HEK293T (cell line): ENCODE measurements at regions not wholly inside any gene's neighbourhood (a gene's known extent, or its start where the extent isn't known, plus 50 kb on each side); places are given as distances from the start of the nearest gene placed in this dataset.
"Not testable (repeated sequence)": the region's sequence is repeated elsewhere in the genome, so short reads cannot be mapped to it uniquely, and the experiment has no call there.

Experiments used
- CTCF ChIA-PET: fragments of 350-600 bp; formaldehyde crosslinking; extraction: SDS; loops from one replicate; lab custom pipeline; 2021; ENCODE audit warnings: antibody characterized with exemption, inconsistent platforms; lab: Yijun Ruan, JAX
- POLR2A ChIA-PET: fragments of 350-600 bp; formaldehyde crosslinking; extraction: SDS; loops from one replicate; lab custom pipeline; 2020; ENCODE audit warnings: antibody characterized with exemption, inconsistent platforms; lab: Yijun Ruan, JAX
- DNase-seq: peaks from one replicate; pipeline ENCODE4 v3.0.0; 2012; ENCODE audit warnings: mixed read lengths; ENCODE audit errors: extremely low spot score
- ARNT ChIP-seq: fragments of 450-650 bp; IDR thresholded peaks from 2 replicates; pipeline ENCODE4 v1.6.1; 2017; ENCODE audit warnings: mild to moderate bottlenecking
- BHLHE40 ChIP-seq: fragments of 450-650 bp; IDR thresholded peaks from 2 replicates; pipeline ENCODE4 v1.6.1; 2016; ENCODE audit warnings: mild to moderate bottlenecking, moderate library complexity, borderline replicate concordance
- CTBP1 ChIP-seq: fragments of 450-650 bp; IDR thresholded peaks from 2 replicates; pipeline ENCODE4 v1.6.1; 2016; ENCODE audit warnings: borderline replicate concordance
- ELF4 ChIP-seq: fragments of 450-650 bp; IDR thresholded peaks from 2 replicates; pipeline ENCODE4 v1.6.1; 2017; ENCODE audit warnings: antibody characterized with exemption
- FOXA1 ChIP-seq: fragments of 450-650 bp; IDR thresholded peaks from 2 replicates; pipeline ENCODE4 v1.6.1; 2016; ENCODE audit warnings: mild to moderate bottlenecking
- FOXK2 ChIP-seq: fragments of 450-650 bp; IDR thresholded peaks from 2 replicates; pipeline ENCODE4 v1.6.1; 2016; ENCODE audit warnings: mild to moderate bottlenecking
- FOXM1 ChIP-seq: fragments of 450-650 bp; IDR thresholded peaks from 2 replicates; pipeline ENCODE4 v1.6.1; 2017; ENCODE audit warnings: mild to moderate bottlenecking, borderline replicate concordance
- HDGF ChIP-seq: fragments of 450-650 bp; IDR thresholded peaks from 2 replicates; pipeline ENCODE4 v1.6.1; 2017; ENCODE audit warnings: antibody characterized with exemption, borderline replicate concordance
- L3MBTL2 ChIP-seq: fragments of 450-650 bp; conservative IDR thresholded peaks from 2 replicates; pipeline ENCODE4 v1.6.1; 2016; ENCODE audit warnings: mild to moderate bottlenecking
- LEF1 ChIP-seq: fragments of 450-650 bp; IDR thresholded peaks from 2 replicates; pipeline ENCODE4 v1.6.1; 2017; ENCODE audit warnings: mild to moderate bottlenecking, borderline replicate concordance
- NFRKB ChIP-seq: fragments of 450-650 bp; IDR thresholded peaks from 2 replicates; pipeline ENCODE4 v1.6.1; 2016; ENCODE audit warnings: mild to moderate bottlenecking, moderate library complexity
- PKNOX1 ChIP-seq: fragments of 450-650 bp; IDR thresholded peaks from 2 replicates; pipeline ENCODE4 v1.6.1; 2016
- SP1 ChIP-seq: fragments of 450-650 bp; IDR thresholded peaks from 2 replicates; pipeline ENCODE4 v1.6.1; 2017
- SUZ12 ChIP-seq: fragments of 450-650 bp; IDR thresholded peaks from 2 replicates; pipeline ENCODE4 v1.6.1; 2016; ENCODE audit warnings: mild to moderate bottlenecking
- TARDBP ChIP-seq: fragments of 450-650 bp; IDR thresholded peaks from 2 replicates; pipeline ENCODE4 v1.6.1; 2016
- ZNF384 ChIP-seq: fragments of 450-650 bp; IDR thresholded peaks from 2 replicates; pipeline ENCODE4 v1.6.1; 2016

GRCh38 chr13:84590663-84591062 is 708.4 kb upstream of the SLITRK1 start:
- no peak for DNase-seq
- no peak for TF ChIP-seq HDGF
- no peak for TF ChIP-seq NFRKB
- no peak for TF ChIP-seq SP1
- TF ChIP-seq BHLHE40 = no peak
- no peak for TF ChIP-seq TARDBP
- POLR2A ChIA-PET = no interaction called here
- CTCF ChIA-PET = no interaction called here

DNA sequence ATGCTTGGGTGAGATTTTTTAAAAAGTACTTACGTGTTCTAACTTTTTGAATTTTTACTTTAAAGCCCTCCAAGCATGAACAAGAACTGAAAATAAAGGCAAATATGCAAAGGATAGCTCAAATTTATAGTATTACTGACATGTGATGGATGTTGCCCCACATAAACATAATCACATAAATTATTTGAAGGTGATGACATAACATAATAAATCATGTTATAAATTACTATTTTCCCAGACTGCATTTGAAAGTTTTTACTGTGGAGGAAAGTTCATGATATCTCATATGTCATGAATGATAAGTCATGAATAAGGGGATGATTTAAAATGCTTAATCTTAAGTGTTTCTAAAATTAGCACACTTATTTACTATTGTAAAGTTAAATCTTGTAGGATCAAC is 705.7 kb upstream of the SLITRK1 start:
- no peak for DNase-seq
- TF ChIP-seq ELF4 (no peak), NFRKB (no peak), CTBP1 (peak; percentile 80; the same call in 1 of the 2 replicates), LEF1 (peak; percentile 92), ARNT (peak; percentile 53; the same call in 1 of the 2 replicates), L3MBTL2 (no peak), FOXM1 (no peak), FOXA1 (no peak), SP1 (no peak), FOXK2 (peak; percentile 52; the same call in 1 of the 2 replicates), PKNOX1 (peak; percentile 96), BHLHE40 (no peak), TARDBP (no peak)
- POLR2A ChIA-PET = no interaction called here
- CTCF ChIA-PET = no interaction called here

DNA sequence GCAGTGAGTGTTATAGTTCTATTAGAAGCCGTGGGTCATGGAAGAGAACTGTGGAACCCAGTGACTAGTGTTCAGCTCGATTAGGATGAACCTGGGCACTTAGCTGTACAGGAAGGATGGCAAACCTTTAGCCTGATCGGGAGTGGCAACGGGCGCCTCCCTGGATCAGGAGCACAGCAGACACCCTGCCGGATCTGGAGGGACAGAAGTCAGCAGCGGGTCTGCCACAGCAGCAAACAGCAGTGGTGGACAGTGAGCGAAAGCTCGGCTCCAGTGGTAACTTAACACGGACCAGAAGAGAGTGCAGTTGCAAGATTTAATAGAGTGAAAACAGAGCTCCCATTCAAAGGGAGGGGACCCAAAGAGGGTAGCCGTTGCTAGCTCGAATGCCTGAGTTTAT is 697.6 kb upstream of the SLITRK1 start:
- CTCF ChIA-PET, POLR2A ChIA-PET, DNase-seq: not testable (repeated sequence)

DNA sequence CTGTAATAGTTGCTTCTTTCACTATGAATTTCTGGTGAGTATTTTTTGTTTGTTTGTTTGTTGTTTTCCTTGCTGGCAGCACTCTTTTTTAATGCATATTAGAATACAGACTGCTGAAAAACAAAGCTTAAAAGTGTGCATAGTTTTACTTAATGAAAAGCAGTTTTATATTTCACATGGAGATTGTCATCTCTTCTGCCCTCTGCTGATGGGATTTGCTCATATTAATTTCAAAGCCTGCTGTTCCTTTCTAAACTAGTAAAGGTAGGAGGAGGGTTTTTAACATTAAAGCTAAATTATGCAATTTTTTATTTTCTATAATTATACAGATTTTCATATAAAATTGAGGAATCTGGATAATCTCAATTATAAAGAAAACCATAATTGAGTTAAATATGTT is 692.6 kb upstream of the SLITRK1 start:
- CTCF ChIA-PET = interaction anchor here (0.8 kb wide), 1 partner anchor 67 kb away, joined by 3 read pairs; no protein-coding TSS in a partner anchor
- TF ChIP-seq ELF4 (no peak), SP1 (no peak), FOXA1 (no peak), FOXM1 (no peak), L3MBTL2 (no peak), LEF1 (no peak), CTBP1 (no peak), ARNT (no peak), ZNF384 (no peak), BHLHE40 (no peak), PKNOX1 (no peak), HDGF (no peak), NFRKB (no peak), FOXK2 (no peak), SUZ12 (no peak), TARDBP (no peak)
- POLR2A ChIA-PET = no interaction called here
- DNase-seq = peak; percentile 16

- no peak for TF ChIP-seq ZNF384
- TF ChIP-seq ARNT = no peak
- no peak for TF ChIP-seq BHLHE40
- TF ChIP-seq FOXK2 = no peak
- no peak for TF ChIP-seq HDGF
- no peak for TF ChIP-seq PKNOX1
- no peak for TF ChIP-seq CTBP1
- no peak for TF ChIP-seq LEF1
- no peak for TF ChIP-seq ELF4
- no peak for TF ChIP-seq FOXM1
- TF ChIP-seq FOXA1 = no peak
- TF ChIP-seq NFRKB = no peak
- TF ChIP-seq SP1 = no peak
- TF ChIP-seq L3MBTL2 = no peak
- TF ChIP-seq TARDBP = no peak
- no peak for TF ChIP-seq SUZ12
- CTCF ChIA-PET = no interaction called here
- DNase-seq = no peak
- POLR2A ChIA-PET = no interaction called here
These were observed 689.0 kb upstream of the SLITRK1 start for GRCh38 chr13:84571264-84571663.

GRCh38 chr13:84570831-84571230 is 688.6 kb upstream of the SLITRK1 start:
- ChIA-PET POLR2A (no interaction called here), CTCF (no interaction called here)
- no peak for DNase-seq
- TF ChIP-seq FOXK2 (no peak), FOXA1 (no peak), SUZ12 (no peak), CTBP1 (no peak), L3MBTL2 (no peak), ARNT (no peak), SP1 (no peak), PKNOX1 (no peak), LEF1 (no peak), BHLHE40 (no peak), ELF4 (no peak), NFRKB (no peak), ZNF384 (no peak), HDGF (no peak), FOXM1 (no peak), TARDBP (no peak)
